AG09319 (cell line): ENCODE measurements at regions not wholly inside any gene's neighbourhood (a gene's known extent, or its start where the extent isn't known, plus 50 kb on each side); places are given as distances from the start of the nearest gene placed in this dataset.
"Not testable (repeated sequence)": the region's sequence is repeated elsewhere in the genome, so short reads cannot be mapped to it uniquely, and the experiment has no call there.

ENCODE experiments used
- DNase-seq: peaks from one replicate; pipeline ENCODE4 v3.0.0-alpha.2; 2010; ENCODE audit warnings: low read depth; ENCODE audit errors: extremely low read depth
- CTCF ChIP-seq: IDR thresholded peaks from 2 replicates; pipeline ENCODE4 v1.5.1; 2011; ENCODE audit warnings: low read depth, mild to moderate bottlenecking, inconsistent platforms, low read length, moderate library complexity

GRCh38 chr4:101655005-101655404, 135.5 kb upstream of the BANK1 start:
- TF ChIP-seq CTCF: no peak

DNA sequence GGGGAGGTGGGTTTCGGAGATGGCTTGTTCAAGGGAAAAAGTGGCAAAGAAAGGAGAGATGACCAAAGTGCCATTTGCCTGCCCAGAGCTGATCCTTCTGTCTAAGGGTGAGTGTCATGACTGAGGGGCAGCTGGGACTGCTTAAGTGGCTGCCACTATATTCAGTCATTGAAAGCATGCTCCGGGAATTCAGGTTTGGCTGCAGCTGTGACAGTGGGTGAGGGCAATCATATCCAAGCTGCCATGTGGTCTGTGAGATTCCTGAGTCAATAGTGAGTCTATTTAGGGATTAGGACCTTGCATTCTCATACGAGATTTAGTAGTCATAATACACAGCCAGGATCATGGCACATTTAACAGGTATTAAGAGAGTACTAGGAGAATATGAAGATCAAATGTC, 138.8 kb upstream of the BANK1 start:
- DNase-seq: no peak
- no peak for TF ChIP-seq CTCF

More at GRCh38 chr4:101655005-101655404, 135.5 kb upstream of the BANK1 start:
- no peak for DNase-seq

DNA sequence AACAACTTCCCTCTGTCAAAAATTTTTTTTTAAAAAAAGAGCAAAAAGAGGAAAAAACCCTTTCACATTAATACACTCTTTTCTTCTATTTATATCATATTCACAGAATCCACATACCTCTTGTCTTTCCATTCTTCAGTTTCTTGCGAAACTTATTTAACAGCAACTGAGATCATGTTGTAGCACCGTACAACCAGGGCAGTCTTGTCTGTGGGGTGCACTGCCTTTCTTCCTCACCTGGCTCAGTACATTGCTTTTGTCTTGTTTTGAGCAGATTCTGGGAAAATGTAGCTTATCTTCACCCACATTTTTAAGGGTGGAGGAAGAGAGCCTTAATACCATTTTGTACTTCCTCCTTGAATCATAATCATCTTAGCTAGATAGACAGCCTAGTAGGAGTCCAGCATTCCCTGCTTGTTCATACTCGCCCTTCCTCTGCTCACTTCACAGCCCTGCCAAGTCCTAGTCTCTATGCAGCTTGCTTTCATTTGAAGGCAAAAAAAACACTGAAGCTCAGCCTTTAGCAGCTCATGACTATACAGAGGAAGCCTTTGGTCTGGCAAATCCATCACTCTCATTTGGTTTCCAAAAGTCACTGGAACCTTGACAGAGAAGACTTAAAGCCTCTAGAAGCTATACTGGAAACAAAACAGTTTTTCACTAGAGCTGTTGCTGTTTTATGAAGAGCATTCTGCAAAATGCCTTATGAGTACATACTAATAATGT, 140.6 kb upstream of the BANK1 start:
- TF ChIP-seq CTCF: no peak
- DNase-seq: no peak

DNA sequence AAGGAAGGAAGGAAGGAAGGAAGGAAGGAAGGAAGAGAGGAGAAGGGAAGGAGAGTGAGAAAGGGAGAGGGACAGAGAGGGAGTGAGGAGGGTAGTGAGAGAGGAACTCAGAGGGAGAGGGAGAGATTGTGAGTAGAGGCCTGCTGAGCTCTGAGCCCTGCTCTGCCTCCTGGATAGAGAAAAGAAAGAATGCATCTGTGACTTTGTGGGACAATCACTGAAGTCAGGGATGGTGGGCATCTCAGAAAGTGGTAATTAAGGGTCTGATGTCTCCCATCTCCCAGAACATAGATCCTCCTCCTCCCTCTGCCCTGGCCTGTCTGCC, 142.9 kb upstream of the BANK1 start:
- no peak for TF ChIP-seq CTCF
- no peak for DNase-seq

DNA sequence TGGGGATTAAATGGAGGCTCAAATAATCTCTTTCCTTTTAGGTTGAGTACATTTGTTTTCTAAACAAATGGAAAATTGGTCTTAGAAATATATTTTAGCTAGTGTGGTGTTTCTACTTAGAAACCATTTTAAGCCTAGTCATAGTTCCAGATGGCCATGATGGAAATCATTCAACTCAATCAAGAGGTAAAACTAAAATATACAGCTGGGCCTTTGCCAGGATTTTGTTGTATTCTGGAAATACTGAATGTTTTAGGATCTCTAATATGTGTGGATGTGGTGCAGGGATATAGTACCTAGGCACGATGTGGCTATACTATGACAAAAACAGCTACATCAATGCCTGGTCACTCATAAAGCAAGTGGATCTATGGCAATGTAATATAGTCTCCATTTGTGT, 146.0 kb upstream of the BANK1 start:
- DNase-seq: no peak
- no peak for TF ChIP-seq CTCF

DNA sequence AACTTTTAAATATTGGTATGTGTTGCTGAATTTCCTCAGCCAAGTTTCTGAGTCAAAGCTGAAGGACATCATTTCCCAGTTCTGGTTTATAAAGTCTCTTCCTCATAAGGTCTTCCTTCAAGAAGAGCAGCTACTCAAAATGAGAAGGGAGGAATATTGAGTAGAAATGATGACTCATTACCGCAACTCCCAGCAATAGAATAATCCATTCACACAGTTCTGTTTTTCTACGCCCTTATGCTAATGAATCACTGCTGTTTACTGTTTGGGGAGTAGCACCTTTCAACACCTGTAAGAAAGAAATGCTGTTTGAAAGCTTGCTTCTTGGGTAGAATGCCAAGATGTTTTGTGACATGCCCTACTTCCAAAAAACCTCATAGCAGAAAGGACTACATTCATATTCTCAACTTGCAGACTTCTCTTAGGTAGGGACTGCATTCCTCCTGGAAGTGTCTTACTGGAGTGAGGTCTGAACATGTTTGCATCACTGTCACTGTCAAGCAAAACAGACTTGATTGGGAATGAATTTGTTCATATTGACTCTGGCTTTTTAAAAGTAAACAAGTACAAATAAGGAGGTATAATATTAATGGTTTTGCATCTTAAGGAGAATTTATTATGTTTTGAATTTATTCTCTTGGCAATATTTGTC, 147.2 kb upstream of the BANK1 start:
- no peak for DNase-seq
- no peak for TF ChIP-seq CTCF

GRCh38 chr4:101632766-101633165, 157.8 kb upstream of the BANK1 start:
- DNase-seq: not testable (repeated sequence)
